H1 (cell line): ENCODE measurements at regions not wholly inside any gene's neighbourhood (a gene's known extent, or its start where the extent isn't known, plus 50 kb on each side); places are given as distances from the start of the nearest gene placed in this dataset.

ENCODE experiments used
- CTCF ChIA-PET: fragments of 300-600 bp; sonication (Branson Sonifier 250); formaldehyde crosslinking; loops from one replicate; lab custom pipeline; 2021; ENCODE audit not compliant: partially characterized antibody; lab: Charles Lee
- POLR2A ChIA-PET: fragments of 300-600 bp; sonication (Branson Sonifier 250); formaldehyde crosslinking; loops from one replicate; lab custom pipeline; 2021; ENCODE audit warnings: inconsistent platforms; ENCODE audit not compliant: partially characterized antibody; lab: Charles Lee
- DNase-seq, 2 experiments: peaks; one replicate each; pipeline versions ENCODE4 v3.0.0 to v3.0.0-alpha.2; 2010 to 2022; ENCODE audit warnings: low spot score in 2 of 2, low read depth in 1 of 2, mixed read lengths in 1 of 2
- FAIRE-seq: peaks from 2 replicates; lab custom pipeline; 2011; peaks lifted over from hg19 to GRCh38; lab: Jason Lieb, UNC
- H2AFZ ChIP-seq: 2 replicates; pipeline ENCODE4 v1.8.1; 2012; ENCODE audit warnings: low read length, inconsistent platforms
- H2AK5ac ChIP-seq: 2 replicates; pipeline ENCODE4 v1.6.1; 2013; ENCODE audit warnings: low read depth, low read length
- H2BK120ac ChIP-seq: replicated peaks from 2 replicates; pipeline ENCODE3; 2013; ENCODE audit warnings: low read depth, low read length, inconsistent platforms
- H2BK12ac ChIP-seq: 2 replicates; pipeline ENCODE4 v1.6.1; 2013; ENCODE audit warnings: low read depth, low read length
- H2BK15ac ChIP-seq: 2 replicates; pipeline ENCODE4 v1.6.1; 2013; ENCODE audit warnings: low read length
- H2BK20ac ChIP-seq: 2 replicates; pipeline ENCODE4 v1.6.1; 2013; ENCODE audit warnings: low read length
- H2BK5ac ChIP-seq: 2 replicates; pipeline ENCODE4 v1.6.1; 2013; ENCODE audit warnings: low read depth, low read length
- H3K14ac ChIP-seq: 2 replicates; pipeline ENCODE4 v1.6.1; 2013; ENCODE audit warnings: inconsistent platforms; ENCODE audit not compliant: insufficient read length
- H3K18ac ChIP-seq: 2 replicates; pipeline ENCODE4 v1.6.1; 2013; ENCODE audit warnings: low read length; ENCODE audit errors: extremely low read depth
- H3K23ac ChIP-seq: 2 replicates; pipeline ENCODE4 v1.6.1; 2013; ENCODE audit warnings: inconsistent platforms; ENCODE audit not compliant: insufficient read length
- H3K23me2 ChIP-seq: 2 replicates; pipeline ENCODE4 v1.6.1; 2013; ENCODE audit warnings: low read depth, low read length
- H3K27ac ChIP-seq: 2 replicates; pipeline ENCODE4 v1.6.1; 2011; ENCODE audit warnings: low read depth, low read length, inconsistent platforms
- H3K27me3 ChIP-seq, 4 experiments: replicated peaks in 1 of 4; 1 replicate in 1 of 4; 2 replicates in 3 of 4; pipeline versions ENCODE4 v1.6.1 to v1.8.1; 2011 to 2013; ENCODE audit warnings: low read length in 3 of 4, mild to moderate bottlenecking in 3 of 4, inconsistent platforms in 2 of 4, mixed read lengths in 2 of 4, moderate library complexity in 1 of 4; ENCODE audit not compliant: control insufficient read depth in 3 of 4, insufficient read depth in 3 of 4; ENCODE audit errors: extremely low read depth in 1 of 4
- H3K36me3 ChIP-seq, 4 experiments: 2 replicates each; pipeline versions ENCODE4 v1.6.1 to v1.8.1; 2011 to 2013; ENCODE audit warnings: mild to moderate bottlenecking in 4 of 4, low read length in 3 of 4, moderate library complexity in 2 of 4, control low read depth in 1 of 4, inconsistent platforms in 1 of 4; ENCODE audit not compliant: insufficient read depth in 4 of 4, control insufficient read depth in 2 of 4
- H3K4ac ChIP-seq: replicated peaks from 2 replicates; pipeline ENCODE3; 2013; ENCODE audit warnings: low read length, low read depth, mixed read lengths, inconsistent platforms; ENCODE audit not compliant: insufficient read length
- H3K4me1 ChIP-seq, 4 experiments: replicated peaks in 1 of 4; 1 replicate in 1 of 4; 2 replicates in 3 of 4; pipeline versions ENCODE4 v1.6.1 to v1.8.1; 2011 to 2013; ENCODE audit warnings: low read length in 3 of 4, inconsistent platforms in 2 of 4, mixed read lengths in 1 of 4; ENCODE audit not compliant: insufficient read depth in 4 of 4, control insufficient read depth in 3 of 4
- H3K4me2 ChIP-seq, 2 experiments: 2 replicates each; pipeline versions ENCODE4 v1.6.1 to v1.8.1; 2011 to 2013; ENCODE audit warnings: low read depth in 2 of 2, low read length in 2 of 2, control low read depth in 1 of 2, inconsistent platforms in 1 of 2, mild to moderate bottlenecking in 1 of 2; ENCODE audit not compliant: insufficient read depth in 1 of 2
- H3K4me3 ChIP-seq, 4 experiments: fragments of 200-600, 300-600 bp in 1 of 4; sonication (generic), shearing (Covaris generic), sonication (Bioruptor Twin) in 1 of 4; 2 replicates each; pipeline versions ENCODE4 v1.5.1 to v1.8.1; 2011 to 2016; ENCODE audit warnings: low read length in 4 of 4, low read depth in 3 of 4, control low read depth in 2 of 4, inconsistent platforms in 2 of 4, mild to moderate bottlenecking in 2 of 4, mixed read lengths in 1 of 4, moderate library complexity in 1 of 4; ENCODE audit not compliant: insufficient read depth in 2 of 4; ENCODE audit errors: extremely low read depth in 1 of 4
- H3K56ac ChIP-seq: replicated peaks from 2 replicates; pipeline ENCODE3; 2013; ENCODE audit warnings: low read depth, mild to moderate bottlenecking, mixed read lengths, low read length, inconsistent platforms; ENCODE audit not compliant: insufficient read length
- H3K79me1 ChIP-seq: 2 replicates; pipeline ENCODE4 v1.6.1; 2013; ENCODE audit warnings: low read depth, low read length, control low read depth
- H3K79me2 ChIP-seq, 2 experiments: 2 replicates each; pipeline versions ENCODE4 v1.6.1 to v1.8.1; 2012 to 2013; ENCODE audit warnings: low read length in 2 of 2, mild to moderate bottlenecking in 2 of 2, inconsistent platforms in 1 of 2; ENCODE audit not compliant: insufficient read depth in 2 of 2, control insufficient read depth in 1 of 2
- H3K9ac ChIP-seq, 4 experiments: replicated peaks in 1 of 4; 1 replicate in 1 of 4; 2 replicates in 3 of 4; pipeline versions ENCODE4 v1.6.1 to v1.8.1; 2011 to 2013; ENCODE audit warnings: low read depth in 3 of 4, low read length in 3 of 4, control low read depth in 2 of 4, mild to moderate bottlenecking in 2 of 4, moderate library complexity in 2 of 4, inconsistent platforms in 1 of 4; ENCODE audit errors: extremely low read depth in 1 of 4
- H3K9me3 ChIP-seq, 2 experiments: 2 replicates each; pipeline versions ENCODE4 v1.6.1 to v1.8.1; 2012 to 2013; ENCODE audit warnings: mild to moderate bottlenecking in 2 of 2, moderate library complexity in 2 of 2, control low read depth in 1 of 2, inconsistent platforms in 1 of 2, low read depth in 1 of 2, low read length in 1 of 2, mixed read lengths in 1 of 2; ENCODE audit not compliant: insufficient read depth in 2 of 2
- H4K20me1 ChIP-seq, 2 experiments: replicated peaks in 1 of 2; 2 replicates each; pipeline versions ENCODE3 to v1.8.1; 2011 to 2013; ENCODE audit warnings: inconsistent platforms in 2 of 2, low read length in 2 of 2, mild to moderate bottlenecking in 1 of 2; ENCODE audit not compliant: insufficient read depth in 2 of 2, control insufficient read depth in 1 of 2
- H4K5ac ChIP-seq: 2 replicates; pipeline ENCODE4 v1.6.1; 2013; ENCODE audit warnings: low read length, low read depth, mixed read lengths, inconsistent platforms; ENCODE audit not compliant: insufficient read length
- H4K8ac ChIP-seq: 2 replicates; pipeline ENCODE4 v1.8.0; 2013; ENCODE audit warnings: mild to moderate bottlenecking, moderate library complexity, low read length, inconsistent platforms; ENCODE audit not compliant: insufficient read depth; ENCODE audit errors: extremely low read depth
- H4K91ac ChIP-seq: replicated peaks from 2 replicates; pipeline ENCODE3; 2013; ENCODE audit warnings: low read length, mixed read lengths, inconsistent platforms; ENCODE audit not compliant: insufficient read length
- FOSL1 ChIP-seq: IDR thresholded peaks from 2 replicates; pipeline ENCODE4 v1.6.1; 2011; ENCODE audit warnings: mild to moderate bottlenecking, low read depth, low read length, moderate library complexity; ENCODE audit not compliant: insufficient read depth
- TCF12 ChIP-seq: IDR thresholded peaks from 2 replicates; pipeline ENCODE4 v1.6.1; 2011; ENCODE audit warnings: low read depth, mild to moderate bottlenecking, low read length

- Histone ChIP-seq H3K36me3 (no peaks in the 10 kb centered on the region), H2BK12ac (no peak overlapping the region), H3K4ac (no peak overlapping the region), H3K14ac (no peak overlapping the region), H3K4me1 (no peaks in the 10 kb centered on the region), H4K5ac (no peak overlapping the region), H3K4me3 (no peak overlapping the region), H4K8ac (no peak overlapping the region), H2AFZ (no peak overlapping the region), H3K79me2 (no peaks in the 10 kb centered on the region), H3K23ac (no peak overlapping the region), H3K4me2 (no peak overlapping the region), H4K91ac (no peak overlapping the region), H3K9ac (no peak overlapping the region), H2BK15ac (no peak overlapping the region), H2AK5ac (no peak overlapping the region), H2BK120ac (no peak overlapping the region), H3K9me3 (no peaks in the 10 kb centered on the region), H3K27ac (no peak overlapping the region), H4K20me1 (no peaks in the 10 kb centered on the region), H3K18ac (no peak overlapping the region), H3K27me3 (no peaks in the 10 kb centered on the region), H2BK20ac (no peak overlapping the region), H2BK5ac (no peak overlapping the region), H3K23me2 (no peaks in the 10 kb centered on the region), H3K79me1 (no peaks in the 10 kb centered on the region), H3K56ac (no peak overlapping the region)
- CTCF ChIA-PET, result no interaction called here
- POLR2A ChIA-PET, result no interaction called here
- no peak for DNase-seq
- no peak for TF ChIP-seq TCF12
- no peak for TF ChIP-seq FOSL1
- FAIRE-seq, result no peak
Observed at GRCh38 chr7:16135658-16136057, 285.7 kb downstream of the CRPPA start.
